Fibroblast of skin of right biceps (primary cell): ENCODE measurements at regions not wholly inside any gene's neighbourhood (a gene's known extent, or its start where the extent isn't known, plus 50 kb on each side); places are given as distances from the start of the nearest gene placed in this dataset.

Source experiments
- DNase-seq: peaks from one replicate; pipeline ENCODE4 v3.0.0-alpha.2; 2013

DNA sequence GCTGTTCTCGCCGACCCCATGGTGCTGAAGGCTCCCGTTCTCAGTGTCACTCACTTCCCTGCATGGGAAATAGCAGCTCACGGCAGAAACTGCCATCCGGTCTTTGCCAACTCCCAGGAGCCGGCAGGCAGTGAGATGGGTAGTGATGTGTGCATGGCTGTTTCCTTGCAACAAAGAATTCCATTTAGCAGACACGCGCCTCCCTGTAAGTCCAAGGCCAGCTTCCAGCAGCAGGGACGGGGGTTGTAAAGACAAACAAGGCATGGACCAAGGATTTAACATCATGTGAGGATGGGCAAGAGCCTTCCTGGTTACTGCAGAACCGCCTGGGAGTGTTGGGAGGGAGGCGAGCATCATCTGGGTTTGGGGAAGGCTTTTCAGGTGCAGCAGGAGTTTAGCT, 273.1 kb downstream of the GLRX3 start:
- no peak for DNase-seq

DNA sequence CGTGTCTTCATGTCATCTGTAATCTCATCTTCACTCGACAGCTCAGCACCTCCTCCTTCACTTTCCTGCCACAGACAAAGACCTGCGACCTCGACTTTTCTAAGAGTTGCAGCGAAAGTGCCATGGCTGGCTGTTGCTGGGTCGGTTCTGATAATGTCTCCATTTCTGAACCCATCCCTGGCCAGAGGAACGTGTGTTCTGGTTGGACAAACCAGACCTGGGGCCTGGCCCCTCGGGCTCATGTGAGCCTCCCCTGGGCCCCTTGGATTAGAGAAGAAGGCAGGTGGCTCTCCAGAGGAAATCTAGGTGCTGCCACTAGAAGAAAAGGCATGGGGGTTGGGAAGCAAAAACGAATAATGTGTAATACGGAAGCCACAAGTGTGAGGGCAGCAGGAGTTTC, 273.7 kb downstream of the GLRX3 start:
- DNase-seq, result no peak

DNA sequence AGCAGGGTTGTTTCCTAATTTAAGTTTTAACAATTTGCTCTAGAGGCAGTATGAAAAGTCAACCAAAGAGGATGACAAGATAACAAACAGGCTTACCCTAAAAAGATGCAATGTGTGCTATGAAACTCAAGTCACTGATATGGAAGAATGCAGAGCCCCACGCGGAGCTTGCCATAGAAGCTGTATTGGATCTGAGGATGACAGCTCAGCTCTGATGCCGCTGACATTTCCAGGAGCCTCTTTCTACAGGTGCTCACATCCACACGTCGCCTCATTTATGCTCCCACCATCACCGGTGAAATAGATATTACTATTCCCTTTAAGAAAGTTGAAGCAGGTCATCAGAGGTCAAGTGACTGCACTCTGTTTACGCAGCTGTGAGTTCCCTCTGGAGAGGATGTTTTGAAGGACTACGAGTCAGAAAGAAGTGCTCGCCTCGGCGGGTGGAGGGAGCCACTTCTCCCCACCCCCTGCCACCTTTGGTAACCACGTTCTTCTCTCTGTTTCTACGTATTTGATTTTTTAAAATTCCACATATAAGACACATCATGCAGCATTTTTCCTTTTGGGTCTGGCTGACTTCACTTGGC, 275.4 kb downstream of the GLRX3 start:
- no peak for DNase-seq

- DNase-seq, result no peak
Observed at GRCh38 chr10:130412317-130412716, 276.1 kb downstream of the GLRX3 start.

DNA sequence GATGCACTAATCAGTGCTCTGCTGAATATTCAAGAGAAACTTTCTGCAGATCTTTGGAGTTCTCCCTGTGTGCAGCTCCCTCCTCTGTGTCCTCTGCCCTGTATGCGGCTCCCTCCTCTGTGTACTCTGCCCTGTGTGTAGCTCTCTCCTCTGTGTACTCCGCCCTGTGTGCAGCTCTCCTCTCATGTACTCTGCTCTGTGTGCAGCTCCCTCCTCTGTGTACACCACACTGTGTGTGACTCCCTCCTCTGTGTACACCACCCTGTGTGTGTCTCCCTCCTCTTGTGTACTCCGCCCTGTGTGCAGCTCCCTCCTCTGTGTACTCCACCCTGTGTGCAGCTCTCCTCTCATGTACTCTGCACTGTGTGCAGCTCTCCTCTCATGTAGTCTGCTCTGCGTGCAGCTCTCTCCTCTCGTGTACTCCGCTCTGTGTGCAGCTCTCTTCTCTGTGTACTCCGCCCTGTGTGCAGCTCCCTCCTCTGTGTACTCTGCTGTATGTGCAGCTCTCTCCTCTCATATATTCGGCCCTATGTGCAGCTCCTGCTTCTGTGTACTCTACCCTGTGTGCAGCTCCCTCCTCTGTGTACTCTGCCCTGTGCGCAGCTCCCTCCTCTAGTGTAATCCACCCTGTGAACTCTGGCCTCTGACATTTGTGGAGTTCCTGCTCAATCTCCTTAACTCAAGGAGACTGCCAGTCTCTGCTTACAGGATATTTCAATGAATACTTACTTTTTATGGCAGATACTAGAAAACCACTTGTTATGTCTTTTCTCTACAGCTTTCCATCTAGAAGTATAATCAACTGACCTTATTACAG, 280.4 kb downstream of the GLRX3 start:
- DNase-seq, result no peak

- DNase-seq, result no peak
Observed at GRCh38 chr10:130418731-130419130, 282.5 kb downstream of the GLRX3 start.

GRCh38 chr10:130421909-130422308, 285.7 kb downstream of the GLRX3 start:
- DNase-seq, result no peak

- no peak for DNase-seq
Observed at GRCh38 chr10:130422366-130423324, 286.5 kb downstream of the GLRX3 start.

GRCh38 chr10:130423455-130424305, 287.5 kb downstream of the GLRX3 start:
- no peak for DNase-seq

- DNase-seq, result no peak
Observed at GRCh38 chr10:130424418-130424817, 288.2 kb downstream of the GLRX3 start.

DNA sequence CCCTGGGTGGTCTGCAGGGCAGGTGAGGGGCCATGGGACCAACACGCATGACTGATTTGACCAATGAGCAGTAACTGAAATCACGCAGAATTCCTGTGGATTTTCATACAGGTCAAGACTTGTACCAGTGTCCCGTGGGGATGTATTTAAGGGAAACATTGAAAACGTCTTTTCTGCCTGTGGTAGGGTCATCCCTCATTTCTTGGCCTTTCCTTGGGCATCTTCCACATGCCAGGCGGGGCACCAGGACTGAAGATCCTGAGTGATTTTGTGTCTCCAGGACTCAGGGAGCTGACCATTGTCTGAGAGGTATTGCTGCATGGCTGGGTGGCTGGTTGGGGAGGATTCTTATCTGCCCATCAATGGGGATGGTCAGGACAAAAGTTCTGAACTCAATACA, 289.0 kb downstream of the GLRX3 start:
- DNase-seq, result no peak

DNA sequence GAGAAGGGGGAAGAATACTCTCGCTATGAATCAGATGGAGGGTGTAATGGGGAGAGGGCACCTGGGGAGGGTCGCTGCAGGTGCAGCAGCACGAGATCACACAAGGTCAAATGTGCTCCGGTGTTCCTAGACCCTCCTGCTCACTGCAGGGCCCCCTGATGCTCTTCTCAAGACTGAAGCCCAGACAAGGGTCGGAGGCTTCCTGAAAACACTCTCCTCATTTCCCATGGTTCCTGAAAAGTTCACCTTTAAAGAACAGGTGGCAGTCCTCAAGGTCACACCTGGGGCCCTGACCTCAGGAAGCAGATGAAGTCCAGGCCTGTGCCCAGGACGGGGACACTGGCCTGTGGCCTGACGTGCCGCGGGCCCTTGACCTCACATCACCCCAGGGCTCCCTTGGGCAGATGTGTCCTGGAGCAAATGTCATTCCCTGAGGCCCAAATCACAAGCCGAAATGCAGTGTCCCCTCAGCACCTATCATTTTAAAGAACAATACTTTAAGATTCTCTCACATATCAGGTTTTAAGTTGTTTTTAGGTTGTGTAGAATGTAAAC, 289.8 kb downstream of the GLRX3 start:
- DNase-seq, result no peak

DNA sequence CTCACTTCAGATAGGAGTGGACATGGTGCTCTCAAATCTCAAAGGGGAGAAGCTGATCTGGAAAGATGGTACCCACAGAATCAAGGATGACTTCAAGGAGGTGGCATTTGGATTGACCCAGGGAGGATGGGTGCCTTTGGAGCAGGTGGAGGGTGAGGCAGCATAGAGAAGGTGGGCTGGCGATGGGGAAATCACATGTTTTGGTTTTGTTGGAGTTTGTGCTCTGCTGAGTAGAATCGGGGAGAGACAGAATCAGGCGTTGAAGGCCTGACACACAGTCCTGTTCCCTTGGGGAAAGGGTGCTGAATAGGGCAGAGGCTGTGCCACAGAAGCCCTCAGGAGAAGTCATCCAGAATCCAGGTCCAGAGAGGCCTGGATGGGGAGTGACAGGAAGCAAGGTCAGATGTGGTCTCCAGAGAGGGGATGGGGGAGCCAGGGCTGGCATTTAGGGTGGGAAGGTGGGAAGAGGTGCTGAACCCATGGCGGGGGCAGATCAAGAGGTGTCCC, 291.1 kb downstream of the GLRX3 start:
- no peak for DNase-seq

DNA sequence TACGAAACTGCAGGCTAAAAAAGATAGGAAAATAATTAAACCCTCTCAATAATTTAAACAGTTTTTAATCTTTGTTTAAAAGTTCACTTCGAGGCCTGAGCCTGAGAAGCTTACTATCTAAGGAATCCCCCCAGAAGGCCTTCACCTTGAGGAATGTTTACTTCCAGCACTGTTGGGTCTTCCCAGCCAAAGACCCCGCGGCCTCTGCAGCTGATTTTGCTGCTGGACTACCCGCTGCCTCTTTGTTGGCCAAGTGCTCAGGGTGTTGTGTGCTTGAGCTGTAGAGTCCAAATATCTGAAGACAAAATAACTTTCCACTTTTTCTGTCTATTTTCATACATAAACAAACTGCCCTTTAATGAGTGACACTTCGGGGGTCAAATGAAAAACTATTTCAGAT, 292.7 kb downstream of the GLRX3 start:
- DNase-seq, result no peak

GRCh38 chr10:130429809-130430208, 293.6 kb downstream of the GLRX3 start:
- no peak for DNase-seq

DNA sequence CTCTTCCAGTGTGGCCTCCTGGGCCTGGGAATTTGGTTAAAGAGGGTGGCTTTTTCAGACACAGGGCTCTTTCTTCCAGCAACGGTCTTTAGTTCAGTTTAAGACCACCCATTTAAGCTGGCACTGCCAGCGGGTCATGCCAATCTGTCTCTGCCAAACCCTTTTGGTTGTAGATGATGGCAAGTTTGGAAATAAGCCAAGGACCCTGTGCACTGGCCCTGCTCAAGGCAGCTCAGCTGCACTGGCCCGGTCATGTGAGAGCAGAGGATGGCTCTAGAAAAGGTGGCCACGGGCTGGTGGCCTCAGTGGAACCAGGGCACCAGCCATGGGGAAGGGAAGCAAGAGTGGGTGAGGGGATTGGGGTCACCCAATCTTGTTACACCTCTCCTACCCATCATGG, 294.1 kb downstream of the GLRX3 start:
- DNase-seq, result no peak

DNA sequence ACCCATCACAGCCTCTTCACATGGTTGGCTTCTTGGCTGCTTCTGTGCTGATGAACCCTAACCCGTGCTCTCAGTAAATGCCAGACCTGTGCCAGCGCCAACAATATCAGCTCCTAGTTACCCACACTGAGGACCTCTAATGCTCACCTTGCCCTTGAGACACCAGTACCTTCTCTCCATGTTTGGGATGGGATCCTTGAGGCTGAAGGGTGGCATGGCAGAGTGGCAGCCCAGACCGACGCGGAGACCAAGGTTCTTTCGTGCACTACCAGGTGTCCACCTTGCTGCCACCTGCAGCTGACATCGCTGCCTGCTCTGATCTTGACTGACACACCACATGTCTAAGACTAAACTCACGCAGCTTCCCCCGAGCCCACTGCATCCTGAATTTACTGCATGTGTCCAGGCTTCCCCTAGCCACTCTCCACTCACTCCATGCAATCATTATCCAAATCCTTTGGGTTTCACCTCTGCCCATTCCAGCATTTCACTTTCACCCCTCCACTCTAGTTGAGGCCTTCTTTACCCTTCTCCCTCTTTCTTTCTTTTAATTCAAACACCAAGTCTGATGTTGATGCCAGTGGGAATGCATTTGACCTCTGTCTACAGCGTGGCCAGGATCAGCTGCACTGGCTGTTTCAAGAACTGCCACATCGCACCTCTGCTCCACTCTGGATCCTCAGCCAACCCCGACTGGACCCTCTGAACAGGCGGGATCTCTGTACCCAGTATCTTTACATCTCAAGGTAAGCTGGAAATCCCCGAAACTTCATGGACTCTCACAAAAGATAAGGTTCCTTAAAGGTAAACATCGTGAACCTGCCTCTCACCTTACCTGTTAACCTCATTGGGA, 294.9 kb downstream of the GLRX3 start:
- no peak for DNase-seq

- no peak for DNase-seq
Observed at GRCh38 chr10:130432271-130432670, 296.1 kb downstream of the GLRX3 start.

DNA sequence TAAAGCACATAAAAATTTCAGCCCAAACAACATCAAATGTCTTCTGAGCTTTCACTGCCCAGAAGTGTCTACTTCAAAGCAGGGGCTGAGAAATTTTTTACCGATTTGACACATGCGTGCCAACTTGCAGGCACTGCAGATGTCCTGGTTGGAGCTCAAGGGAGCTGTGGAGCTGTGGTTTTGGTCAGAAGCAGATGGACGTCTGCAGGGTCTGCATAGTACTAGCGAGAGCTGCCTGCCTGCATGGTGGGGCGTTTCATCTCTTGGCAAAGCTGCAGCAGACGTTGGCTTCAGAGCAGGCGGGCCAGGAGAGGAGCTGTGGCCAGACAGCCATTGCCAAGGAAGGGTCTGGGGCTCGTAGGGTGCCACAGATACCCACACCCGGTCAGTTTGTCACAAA, 296.7 kb downstream of the GLRX3 start:
- DNase-seq, result no peak

DNA sequence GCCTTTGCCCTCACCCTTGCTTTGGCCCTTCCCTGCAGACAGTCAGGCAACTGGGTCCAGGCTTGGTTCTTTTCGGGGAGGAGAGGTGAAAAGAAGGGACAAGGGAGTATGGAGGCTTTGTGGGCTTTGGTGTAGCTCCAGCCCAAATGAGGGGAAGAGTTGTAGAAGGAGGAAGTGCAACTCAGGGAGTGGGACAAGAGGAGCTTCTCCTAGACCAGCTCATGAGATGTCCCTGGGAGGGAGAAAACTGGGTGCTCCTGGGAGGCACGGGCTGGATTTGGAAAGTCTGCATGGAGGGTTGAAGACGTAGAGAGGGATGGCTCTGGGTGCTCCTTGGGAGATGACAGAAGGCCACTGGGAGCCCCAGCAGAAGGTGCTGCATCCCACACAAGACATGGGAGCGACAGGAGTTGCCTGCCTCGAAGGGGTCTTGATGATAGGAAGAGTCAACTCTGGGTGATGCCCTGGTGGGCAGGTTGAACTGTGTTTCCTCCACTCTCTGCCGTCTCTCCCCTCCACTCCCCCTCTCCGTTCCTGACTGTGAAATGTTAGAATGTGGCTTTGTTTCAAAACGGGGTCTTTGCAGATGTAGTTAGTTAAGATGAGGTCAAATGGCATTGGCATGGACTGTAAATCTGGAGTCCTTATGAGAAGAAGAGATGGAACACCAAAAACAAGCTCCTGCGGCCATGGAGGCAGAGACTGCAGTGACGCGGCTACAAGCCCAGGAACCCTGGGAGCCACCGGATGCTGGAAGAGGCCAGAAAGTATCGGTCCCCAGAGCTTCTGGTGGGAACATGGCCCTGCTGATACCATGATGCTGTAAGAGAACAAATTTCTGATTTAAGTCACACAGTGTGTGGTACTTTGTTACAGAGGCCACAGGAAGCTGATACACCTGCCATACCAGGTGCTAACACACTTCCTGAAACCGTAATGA, 298.5 kb downstream of the GLRX3 start:
- DNase-seq, result no peak
